ENCODE measurements at regions not wholly inside any gene's neighbourhood (a gene's known extent, or its start where the extent isn't known, plus 50 kb on each side); places are given as distances from the start of the nearest gene placed in this dataset.
A peak's percentile ranks its signal among the peaks of the same experiment; 100 is the strongest.
"Not testable (repeated sequence)": the region's sequence is repeated elsewhere in the genome, so short reads cannot be mapped to it uniquely, and the experiment has no call there.

DNA sequence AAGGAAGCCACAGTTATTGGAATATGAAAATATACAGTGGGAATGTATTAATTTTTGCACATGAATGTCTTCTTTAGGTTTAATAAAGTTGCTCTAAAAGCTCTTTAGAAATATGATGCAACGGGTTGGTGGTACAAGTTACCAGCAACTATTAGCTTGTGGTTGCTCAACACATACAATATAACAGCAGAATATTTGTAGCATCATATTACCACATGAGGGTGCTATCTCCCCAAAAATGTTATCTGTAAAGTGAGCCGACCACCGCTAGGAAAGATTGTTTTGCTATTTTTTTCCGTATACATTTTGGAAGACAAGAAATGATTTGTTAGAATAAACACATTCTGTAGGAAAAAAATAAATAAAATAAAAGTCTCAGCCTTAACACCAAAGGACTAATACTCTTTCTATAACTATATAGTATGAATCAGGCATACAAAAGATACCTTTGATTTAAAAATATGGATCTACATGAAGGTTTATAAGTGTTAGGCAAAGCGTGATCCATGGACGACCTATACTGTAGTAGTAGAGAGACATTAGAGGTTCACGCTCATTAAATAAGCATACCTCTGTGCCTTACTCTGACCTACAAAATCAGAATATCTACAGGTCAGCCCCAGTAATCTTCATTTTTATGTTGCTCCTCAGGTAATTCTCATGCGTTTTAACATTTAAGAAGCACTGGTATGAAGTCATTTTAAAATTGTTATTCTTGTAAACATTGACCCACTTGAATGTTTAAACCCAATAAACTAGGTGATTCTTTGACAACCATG, 1110.6 kb upstream of the ACVR2A start:
- peak; percentile 1 for DNase-seq

DNA sequence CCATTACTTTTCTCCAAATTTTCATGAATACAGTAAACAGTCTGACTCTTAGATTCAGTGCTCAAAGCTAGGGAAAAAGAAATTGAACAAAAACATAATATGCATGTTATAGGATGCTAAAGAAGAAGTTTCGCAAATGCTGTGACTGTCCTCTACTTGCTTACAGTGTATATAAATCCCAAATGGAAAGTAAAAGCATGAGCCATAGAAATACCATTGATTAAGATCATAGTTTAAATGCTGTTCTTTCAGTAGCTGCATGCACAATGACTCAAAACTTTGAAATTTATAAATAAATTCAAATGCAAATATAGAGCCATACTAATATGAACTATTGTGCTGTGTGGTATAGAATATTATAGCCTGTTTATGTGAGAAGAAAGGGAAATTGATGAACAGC, 1113.9 kb upstream of the ACVR2A start:
- no peak for DNase-seq

DNA sequence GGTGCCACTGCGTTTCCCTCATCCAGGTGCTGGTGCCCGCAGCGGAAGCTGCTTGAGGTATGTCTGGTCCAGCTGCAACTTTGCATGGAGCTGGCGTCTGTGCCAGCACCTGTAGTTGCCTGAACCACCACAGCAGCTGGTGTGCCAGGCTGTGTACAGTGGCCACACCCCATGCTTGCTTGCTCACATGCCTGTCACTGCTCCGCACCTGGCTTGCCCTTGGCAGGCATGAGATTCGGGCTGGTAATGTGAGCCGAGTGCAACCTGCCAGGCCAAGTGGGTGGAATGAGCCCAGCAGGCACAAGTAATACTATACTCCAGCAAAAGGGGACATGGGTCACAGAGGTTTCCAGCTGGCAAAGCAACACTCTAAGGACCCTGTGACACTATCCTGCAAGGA, 1123.3 kb upstream of the ACVR2A start:
- no peak for DNase-seq

DNA sequence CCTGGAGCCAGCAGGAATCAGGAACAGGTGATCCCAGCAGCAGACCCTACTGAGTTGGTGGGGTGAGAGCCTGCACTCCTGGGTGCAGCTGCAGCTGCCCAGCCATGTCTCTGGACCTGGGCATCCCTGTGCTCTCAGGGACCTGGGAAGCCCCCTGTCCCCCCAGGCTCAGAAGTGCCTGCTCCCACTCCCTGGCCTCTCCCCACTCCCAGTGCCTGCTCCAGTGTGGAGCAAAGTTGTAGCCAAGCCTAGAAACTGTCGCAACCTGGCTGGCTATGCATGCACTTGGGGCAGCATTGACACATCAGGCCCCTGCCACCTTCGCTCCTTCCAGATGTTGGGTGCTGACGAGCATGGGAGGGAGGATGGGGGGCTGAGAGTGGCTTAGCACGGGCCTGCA, 1124.7 kb upstream of the ACVR2A start:
- no peak for DNase-seq

DNA sequence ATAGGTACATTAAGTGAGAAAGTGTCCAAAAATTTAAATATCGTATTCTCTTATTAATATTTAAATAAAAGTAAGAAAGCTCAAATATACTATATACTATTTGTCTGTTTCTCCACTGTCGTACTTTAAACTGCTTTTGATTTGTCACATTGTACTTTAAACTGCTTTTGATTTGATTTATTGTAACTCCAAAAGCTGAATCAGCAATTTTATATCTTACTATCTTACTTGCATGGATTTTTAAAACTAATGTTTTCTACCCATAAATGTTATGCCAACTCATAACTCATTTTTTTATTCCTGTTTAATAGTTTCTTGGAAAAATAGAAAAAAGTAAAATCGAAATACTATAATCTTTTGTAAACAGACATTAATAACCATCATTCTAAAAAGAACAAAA, 1128.2 kb upstream of the ACVR2A start:
- no peak for DNase-seq

DNA sequence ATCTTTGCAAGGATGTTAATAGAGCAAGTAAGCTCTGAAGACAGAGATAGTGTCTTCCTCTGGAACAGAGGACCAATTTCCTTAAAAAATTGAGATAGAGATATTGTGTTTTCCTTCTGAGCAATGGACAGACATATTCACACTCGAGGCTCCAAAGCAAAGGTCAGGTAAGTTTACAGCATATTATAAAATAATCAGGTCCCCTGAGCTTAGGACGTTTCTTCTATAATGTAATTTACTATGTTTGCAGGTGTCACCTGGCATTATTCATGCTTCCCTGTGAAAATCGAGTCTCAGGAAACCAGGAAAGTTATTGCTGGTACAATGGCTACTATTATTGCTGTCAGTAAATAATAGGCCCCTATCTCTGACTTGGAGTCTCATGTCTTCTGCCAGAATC, 1135.8 kb upstream of the ACVR2A start:
- DNase-seq, result no peak

- no peak for DNase-seq
Observed at GRCh38 chr2:146701183-146701582, 1143.6 kb upstream of the ACVR2A start.

DNA sequence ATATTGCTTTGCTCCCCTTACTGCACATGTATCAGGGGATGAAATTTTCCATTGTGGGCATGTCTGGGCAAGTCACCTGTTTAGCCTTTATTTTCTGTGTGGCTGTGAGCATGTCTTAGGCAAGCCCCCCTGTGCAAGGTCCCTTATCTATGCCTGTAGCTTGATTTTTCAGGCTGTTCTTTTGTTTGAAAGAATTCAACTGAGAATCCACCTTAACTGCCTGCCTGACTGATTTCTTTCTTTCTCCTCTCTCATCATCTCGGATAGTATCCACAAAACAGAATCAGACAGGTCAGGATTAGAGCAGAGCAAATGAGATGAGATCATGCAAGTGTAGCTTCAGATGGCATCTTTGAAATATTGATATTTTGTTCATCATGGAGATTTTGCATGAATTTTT, 1147.5 kb upstream of the ACVR2A start:
- DNase-seq, result no peak

GRCh38 chr2:146696787-146697186, 1148.0 kb upstream of the ACVR2A start:
- DNase-seq, result not testable (repeated sequence)

GRCh38 chr2:146681991-146682390, 1162.8 kb upstream of the ACVR2A start:
- no peak for DNase-seq

DNA sequence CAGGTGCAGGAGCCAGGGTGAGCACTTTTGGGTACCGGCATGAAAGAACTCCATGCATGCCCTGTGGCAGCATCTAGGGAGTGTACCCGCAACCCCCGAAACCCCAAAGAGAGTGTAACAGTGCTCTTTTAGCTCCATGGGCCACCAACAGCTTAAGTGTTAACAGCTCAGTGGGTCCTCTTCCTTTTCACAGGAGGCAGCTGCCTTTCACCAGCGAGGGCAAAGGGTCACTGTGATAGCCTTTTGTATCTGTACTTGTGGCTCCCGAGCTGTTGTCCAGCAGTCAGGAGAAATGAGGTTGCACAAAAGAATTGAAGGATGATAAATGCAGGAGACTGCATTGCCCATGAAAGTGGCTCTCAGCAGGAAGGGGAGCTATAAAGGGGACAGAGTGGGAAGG, 1166.3 kb upstream of the ACVR2A start:
- DNase-seq, result no peak

DNA sequence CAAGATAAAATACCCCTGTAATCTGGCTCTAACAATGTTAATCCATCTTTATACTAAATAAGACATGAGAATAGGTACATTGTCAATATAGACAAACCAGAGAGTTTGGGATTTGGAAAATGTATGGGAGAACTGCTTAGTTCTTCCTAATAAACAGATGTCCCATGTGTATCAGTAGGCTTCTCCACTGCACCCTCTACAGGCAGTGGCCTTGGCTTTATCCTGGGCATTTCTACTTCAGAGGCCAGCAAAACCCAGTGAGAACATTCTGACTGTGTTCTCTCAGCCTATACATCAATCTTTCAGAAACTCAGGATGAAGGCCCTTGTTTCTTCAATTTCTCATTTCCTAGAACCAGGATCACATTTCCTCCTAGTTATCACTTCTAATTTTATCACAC, 1167.5 kb upstream of the ACVR2A start:
- no peak for DNase-seq

GRCh38 chr2:146669735-146670134, 1175.1 kb upstream of the ACVR2A start:
- no peak for DNase-seq

DNA sequence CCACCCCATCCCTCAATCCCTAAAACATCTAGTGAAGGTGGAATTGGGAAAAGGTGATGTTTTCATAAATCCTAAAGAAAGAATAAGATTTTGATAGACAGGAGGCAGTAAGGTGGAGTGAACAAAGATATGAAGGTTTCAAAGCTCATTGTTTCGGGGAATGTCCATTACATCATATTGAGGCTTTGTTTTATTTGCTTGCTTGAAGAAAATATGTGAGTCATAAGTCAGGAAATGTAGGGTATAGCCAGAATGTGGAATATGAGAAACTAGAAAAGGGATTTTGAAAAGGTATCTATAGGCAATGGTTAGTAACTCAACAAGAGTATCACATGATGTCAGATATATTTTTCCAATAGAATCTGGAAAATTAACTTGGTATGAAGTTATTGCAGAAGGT, 1178.5 kb upstream of the ACVR2A start:
- DNase-seq, result no peak

DNA sequence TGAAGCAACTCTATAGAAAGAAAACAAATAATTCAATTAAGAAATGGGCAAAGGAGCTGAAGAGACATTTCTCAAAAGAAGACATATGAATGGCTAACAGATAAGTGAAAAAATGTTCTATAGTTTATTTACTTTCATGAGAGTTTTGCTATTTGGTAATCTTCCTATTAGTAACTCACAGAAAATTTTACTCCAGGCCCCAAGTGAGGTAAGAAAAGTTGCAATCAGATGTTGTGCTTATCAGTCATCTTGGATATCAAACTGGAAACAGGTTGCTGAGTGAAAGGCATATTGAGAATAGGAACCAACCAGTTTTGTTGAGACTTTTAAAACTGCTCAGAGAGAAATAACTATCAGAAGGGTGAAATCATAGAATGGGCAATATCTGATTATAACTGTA, 1179.0 kb upstream of the ACVR2A start:
- DNase-seq, result no peak

DNA sequence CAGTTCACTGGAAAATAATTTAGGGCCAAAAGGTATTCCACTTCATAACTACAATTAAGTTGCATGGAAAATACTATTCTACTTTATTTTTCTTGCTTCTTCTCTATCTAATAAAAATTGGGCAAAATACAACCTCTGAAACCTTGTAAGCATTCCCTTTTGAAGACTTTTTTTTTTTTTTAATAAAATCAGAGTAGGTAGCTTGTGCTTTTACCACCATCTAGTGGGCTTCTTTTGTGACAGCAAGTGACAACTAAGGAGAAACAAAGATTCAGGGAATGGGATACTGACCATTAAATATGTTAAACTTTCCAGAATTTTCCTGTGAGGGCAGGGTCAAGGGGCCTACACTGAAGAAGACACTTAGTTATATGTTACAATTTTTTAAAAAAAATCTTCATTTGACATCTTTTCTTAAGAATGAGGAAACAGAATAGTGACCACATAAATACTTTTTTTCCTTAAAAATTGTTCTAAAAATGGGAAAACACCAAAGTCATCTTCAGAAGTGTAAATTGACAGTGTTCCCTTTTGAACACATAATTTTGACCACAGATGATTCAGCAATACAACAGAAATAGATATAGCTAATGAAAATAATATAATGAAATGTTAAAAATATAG, 1183.2 kb upstream of the ACVR2A start:
- DNase-seq, result no peak

DNA sequence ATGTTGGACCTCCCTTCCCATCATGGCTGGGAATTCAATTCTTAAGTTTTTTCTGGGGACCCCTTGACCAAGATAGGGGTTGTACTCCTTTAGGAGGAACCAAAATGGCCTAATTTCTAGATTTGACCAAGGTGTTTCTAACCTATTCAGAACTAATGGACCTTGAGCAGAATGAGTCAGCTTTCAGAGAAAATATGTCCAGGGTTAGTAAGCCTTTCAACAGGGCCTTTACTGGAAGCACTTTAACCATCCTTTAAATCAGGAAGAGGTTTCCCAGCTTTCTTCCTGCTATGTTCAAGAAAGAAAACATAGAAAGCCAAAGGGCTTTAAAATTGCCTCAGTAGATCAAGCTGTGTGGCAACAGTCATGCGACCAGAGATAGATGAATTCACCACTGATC, 1184.9 kb upstream of the ACVR2A start:
- DNase-seq, result no peak

- DNase-seq, result no peak
Observed at GRCh38 chr2:146652311-146652710, 1192.5 kb upstream of the ACVR2A start.

DNA sequence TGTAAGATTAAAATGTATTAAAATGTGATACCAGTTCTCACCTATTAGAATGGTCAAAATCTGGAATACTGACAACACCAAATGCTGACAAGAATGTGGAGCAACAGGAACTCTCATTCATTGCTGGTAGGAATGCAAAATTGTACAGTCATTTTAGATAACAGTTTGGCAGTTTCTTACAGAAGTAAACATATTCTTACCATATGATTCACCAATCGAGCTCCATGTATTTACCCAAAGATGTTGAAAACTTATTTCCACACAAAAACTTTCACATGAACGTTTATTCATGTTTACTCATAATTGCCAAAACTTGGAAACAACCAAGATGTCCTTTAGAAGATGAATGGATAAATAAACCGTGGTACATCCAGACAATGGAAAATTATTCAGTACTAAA, 1193.5 kb upstream of the ACVR2A start:
- no peak for DNase-seq

- no peak for DNase-seq
Observed at GRCh38 chr2:146642066-146642465, 1202.8 kb upstream of the ACVR2A start.

DNA sequence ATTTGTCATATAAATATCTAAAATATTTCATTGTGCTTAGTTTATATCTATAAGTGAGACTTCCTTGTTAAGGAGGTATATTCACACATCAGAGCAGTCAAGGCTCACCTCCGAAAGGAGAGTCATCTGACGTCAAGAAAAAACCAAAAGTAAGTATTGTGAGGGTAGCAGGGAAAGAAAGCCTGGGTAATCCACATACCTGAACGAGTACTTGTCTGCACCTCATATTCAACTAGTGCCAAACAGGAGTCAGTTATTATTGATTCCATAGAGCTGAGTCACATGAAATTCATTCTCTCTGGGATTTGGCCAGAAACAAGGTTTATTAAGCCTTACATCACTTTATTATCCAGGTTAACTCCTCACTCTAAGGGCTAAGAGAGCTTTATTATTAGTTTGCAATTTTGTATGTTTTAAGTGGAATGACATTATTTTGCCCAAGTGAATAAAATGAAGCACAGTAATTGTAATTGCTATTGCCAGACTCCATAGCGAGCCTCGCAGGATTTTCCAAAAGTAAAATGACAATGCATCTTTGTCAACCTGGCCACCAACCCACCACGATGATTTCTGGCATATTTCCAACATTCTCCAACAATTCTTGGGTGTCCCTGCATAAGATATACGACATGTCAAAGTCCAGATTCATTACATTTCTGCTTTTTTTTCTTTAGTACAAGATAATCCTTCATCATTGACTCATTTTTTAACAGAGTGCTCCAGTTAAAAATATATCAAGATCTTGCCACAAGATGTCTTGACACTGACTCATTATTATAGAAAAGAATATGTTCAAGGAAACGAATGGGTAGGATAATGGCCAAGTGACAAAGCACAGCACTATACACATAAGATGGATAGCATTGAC, 1210.4 kb upstream of the ACVR2A start:
- no peak for DNase-seq

- DNase-seq, result no peak
Observed at GRCh38 chr2:146633159-146633558, 1211.7 kb upstream of the ACVR2A start.

GRCh38 chr2:146632707-146633106, 1212.1 kb upstream of the ACVR2A start:
- DNase-seq, result no peak

All from CD4-positive, alpha-beta T cell treated with Interleukin-21 for 1 hour (primary cell).